LNCaP clone FGC (cell line): ENCODE measurements at regions not wholly inside any gene's neighbourhood (a gene's known extent, or its start where the extent isn't known, plus 50 kb on each side); places are given as distances from the start of the nearest gene placed in this dataset.

ENCODE experiments used
- DNase-seq: peaks from one replicate; pipeline ENCODE4 v3.0.0-alpha.2; 2011; ENCODE audit warnings: low read depth
- H3K4me3 ChIP-seq: 2 replicates; pipeline ENCODE4 v1.5.1; 2011; ENCODE audit warnings: mild to moderate bottlenecking, low read depth, low read length, control low read depth
- TF ChIP-seq, protein P1 (sequence below): IDR thresholded peaks from 2 replicates; pipeline ENCODE4 v1.5.1; 2012; ENCODE audit warnings: mild to moderate bottlenecking; ENCODE audit not compliant: control insufficient read depth, insufficient read depth; ENCODE audit errors: extremely low read depth

DNA sequence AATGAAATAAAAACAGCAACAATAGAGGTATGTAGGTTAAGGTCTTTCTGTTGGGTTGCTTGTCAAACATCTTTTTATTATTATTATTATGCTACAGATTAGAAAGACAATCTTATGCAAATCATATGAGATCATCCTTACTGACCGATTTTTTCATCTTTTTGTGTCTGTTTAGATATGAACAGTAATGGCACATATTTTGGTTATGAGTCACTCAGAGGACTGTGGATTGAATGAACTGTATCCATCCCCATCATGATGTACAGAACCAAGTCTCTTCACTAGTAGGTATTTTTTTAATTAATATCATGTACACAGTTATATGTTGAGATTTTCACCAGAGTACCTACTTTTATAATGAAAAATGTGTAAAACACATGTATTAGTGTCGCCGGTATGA, 159.1 kb downstream of the CHRM3 start:
- TF ChIP-seq, protein P1, sequence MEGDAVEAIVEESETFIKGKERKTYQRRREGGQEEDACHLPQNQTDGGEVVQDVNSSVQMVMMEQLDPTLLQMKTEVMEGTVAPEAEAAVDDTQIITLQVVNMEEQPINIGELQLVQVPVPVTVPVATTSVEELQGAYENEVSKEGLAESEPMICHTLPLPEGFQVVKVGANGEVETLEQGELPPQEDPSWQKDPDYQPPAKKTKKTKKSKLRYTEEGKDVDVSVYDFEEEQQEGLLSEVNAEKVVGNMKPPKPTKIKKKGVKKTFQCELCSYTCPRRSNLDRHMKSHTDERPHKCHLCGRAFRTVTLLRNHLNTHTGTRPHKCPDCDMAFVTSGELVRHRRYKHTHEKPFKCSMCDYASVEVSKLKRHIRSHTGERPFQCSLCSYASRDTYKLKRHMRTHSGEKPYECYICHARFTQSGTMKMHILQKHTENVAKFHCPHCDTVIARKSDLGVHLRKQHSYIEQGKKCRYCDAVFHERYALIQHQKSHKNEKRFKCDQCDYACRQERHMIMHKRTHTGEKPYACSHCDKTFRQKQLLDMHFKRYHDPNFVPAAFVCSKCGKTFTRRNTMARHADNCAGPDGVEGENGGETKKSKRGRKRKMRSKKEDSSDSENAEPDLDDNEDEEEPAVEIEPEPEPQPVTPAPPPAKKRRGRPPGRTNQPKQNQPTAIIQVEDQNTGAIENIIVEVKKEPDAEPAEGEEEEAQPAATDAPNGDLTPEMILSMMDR, result no peak
- no peak for DNase-seq
- H3K4me3 ChIP-seq, result no peak overlapping the region

DNA sequence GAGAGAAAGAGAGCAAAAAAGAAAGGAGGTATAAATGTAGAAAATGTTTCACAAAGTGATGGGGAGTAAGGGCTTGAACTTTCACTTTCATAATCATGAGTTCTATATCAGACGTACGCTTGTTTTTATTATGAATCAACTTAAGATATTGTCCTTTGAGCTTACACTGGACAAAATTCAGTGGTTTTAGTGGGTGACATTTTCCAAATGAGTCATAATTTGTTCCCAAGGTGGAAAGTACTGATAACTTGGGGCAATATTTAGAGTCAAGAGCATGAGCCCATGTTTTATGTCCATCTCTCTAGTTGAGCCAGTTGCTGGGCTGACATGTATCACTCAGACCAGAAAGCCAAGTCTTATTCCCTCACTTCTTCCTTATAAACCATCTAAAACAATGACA, 161.6 kb downstream of the CHRM3 start:
- no peak for DNase-seq
- H3K4me3 ChIP-seq, result no peak overlapping the region

DNA sequence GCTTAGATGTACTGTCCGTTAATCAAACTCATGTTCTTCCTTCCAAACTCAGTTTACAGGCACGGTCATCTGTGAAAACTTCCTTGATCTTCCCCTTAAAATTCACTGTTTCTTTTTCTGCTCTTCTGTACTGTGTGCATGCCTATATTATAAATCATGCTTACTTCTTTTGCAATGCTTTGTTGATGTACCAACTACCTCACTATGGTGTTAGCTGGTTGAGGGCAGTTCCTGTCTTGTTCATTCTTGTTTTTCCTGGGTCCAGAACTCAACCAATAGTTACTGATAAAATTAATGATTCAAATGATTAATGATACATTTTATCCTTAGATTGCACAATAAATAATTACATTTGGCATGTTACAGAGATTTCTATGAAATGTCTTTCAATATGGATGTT, 163.8 kb downstream of the CHRM3 start:
- H3K4me3 ChIP-seq, result no peak overlapping the region
- no peak for DNase-seq
- TF ChIP-seq, protein P1, result no peak

More for the DNA sequence above, 161.6 kb downstream of the CHRM3 start:
- TF ChIP-seq, protein P1, result no peak

- DNase-seq, result no peak
- H3K4me3 ChIP-seq, result no peak overlapping the region
- TF ChIP-seq, protein P1, result no peak
These were observed 169.0 kb downstream of the CHRM3 start for GRCh38 chr1:239555350-239555749.

DNA sequence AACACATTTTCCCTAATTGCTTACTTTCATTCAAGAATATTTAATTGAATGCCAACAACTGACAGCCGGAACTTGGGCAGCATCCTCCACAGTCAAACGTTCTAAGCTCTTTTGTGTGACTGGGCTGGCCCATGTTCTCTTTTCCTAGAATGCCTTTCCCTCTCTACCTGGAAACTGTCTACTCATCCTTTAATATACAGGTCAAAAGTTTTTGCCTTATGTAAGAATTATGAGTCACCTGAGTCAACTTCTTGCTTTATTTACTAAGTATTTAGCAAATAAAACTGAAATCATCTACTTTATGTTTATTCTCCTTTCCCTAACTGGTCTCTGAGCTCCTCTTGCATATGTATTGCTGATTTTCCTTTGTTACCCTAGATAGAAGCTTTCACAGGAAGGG, 172.2 kb downstream of the CHRM3 start:
- no peak overlapping the region for H3K4me3 ChIP-seq
- peak; percentile 22 for DNase-seq
- TF ChIP-seq, protein P1, result no peak

- H3K4me3 ChIP-seq, result no peak overlapping the region
- no peak for DNase-seq
- TF ChIP-seq, protein P1, result no peak
These were observed 172.6 kb downstream of the CHRM3 start for GRCh38 chr1:239558991-239559390.

DNA sequence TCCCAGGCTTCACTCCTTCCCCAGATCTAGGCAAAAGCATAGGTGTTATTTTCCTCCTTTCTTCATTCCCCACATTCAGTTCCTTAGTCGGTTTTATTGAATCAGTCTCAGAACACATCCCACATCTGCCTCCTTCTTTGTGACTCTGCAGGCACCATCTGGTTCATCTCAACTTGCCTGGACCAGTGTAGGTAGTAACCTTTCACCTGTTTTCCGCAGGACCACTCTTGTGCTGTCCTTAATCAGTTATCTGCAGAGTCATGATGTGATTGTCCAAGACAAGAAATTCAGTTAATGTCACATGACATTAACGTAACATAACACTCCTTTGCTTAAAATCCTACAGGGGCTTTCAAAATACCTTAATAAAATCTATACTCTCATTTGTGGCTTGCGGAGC, 174.6 kb downstream of the CHRM3 start:
- no peak for DNase-seq
- no peak overlapping the region for H3K4me3 ChIP-seq
- TF ChIP-seq, protein P1, result no peak
